PC-9 (cell line): ENCODE measurements at regions not wholly inside any gene's neighbourhood (a gene's known extent, or its start where the extent isn't known, plus 50 kb on each side); places are given as distances from the start of the nearest gene placed in this dataset.

Experiments
- BruUV-seq: library from RNA; stranded (reverse); fragments of 400-500 nt; replicated peaks from 2 replicates; lab custom pipeline; 2021; lab: Mats Ljungman, UMichigan
- CTCF ChIA-PET: fragments of 300-600 bp; sonication (Branson Sonifier 250); formaldehyde crosslinking; loops from one replicate; lab custom pipeline; 2022; ENCODE audit warnings: antibody characterized with exemption; lab: Charles Lee
- POLR2A ChIA-PET: fragments of 300-600 bp; sonication (Branson Sonifier 250); formaldehyde crosslinking; loops from one replicate; lab custom pipeline; 2022; ENCODE audit warnings: antibody characterized with exemption; ENCODE audit not compliant: unreplicated experiment; lab: Charles Lee
- DNase-seq, 2 experiments: peaks; one replicate each; pipeline versions ENCODE4 v3.0.0 to v3.0.0-alpha.2; 2015 to 2022; ENCODE audit warnings: mixed read lengths in 1 of 2
- H2AFZ ChIP-seq: fragments of 200-600 bp; sonication (generic); 2 replicates; pipeline ENCODE4 v1.8.1; 2017; ENCODE audit warnings: antibody characterized with exemption
- H3F3A ChIP-seq: fragments of 200-600 bp; sonication (generic); 2 replicates; pipeline ENCODE4 v1.8.1; 2017; ENCODE audit warnings: antibody characterized with exemption, mild to moderate bottlenecking, low read depth; ENCODE audit not compliant: insufficient read depth
- H3K27ac ChIP-seq: fragments of 200-600 bp; sonication (generic); 2 replicates; pipeline ENCODE4 v1.6.1; 2016; ENCODE audit warnings: mixed run types
- H3K27me3 ChIP-seq: fragments of 200-600 bp; sonication (generic); 2 replicates; pipeline ENCODE4 v1.6.1; 2016; ENCODE audit warnings: low read depth, mixed run types; ENCODE audit not compliant: insufficient read depth
- H3K36me3 ChIP-seq: fragments of 200-600 bp; sonication (generic); 2 replicates; pipeline ENCODE4 v1.6.1; 2016; ENCODE audit warnings: low read depth, mixed run types
- H3K4me1 ChIP-seq: fragments of 200-600 bp; sonication (generic); replicated peaks from 2 replicates; pipeline ENCODE4 v1.6.1; 2016; ENCODE audit warnings: mixed run types; ENCODE audit not compliant: insufficient read depth
- H3K4me2 ChIP-seq: fragments of 200-600 bp; sonication (generic); 2 replicates; pipeline ENCODE4 v1.6.1; 2017; ENCODE audit warnings: mixed run types
- H3K4me3 ChIP-seq: fragments of 200-600 bp; sonication (generic); 2 replicates; pipeline ENCODE4 v1.6.1; 2016; ENCODE audit warnings: mixed run types
- H3K79me2 ChIP-seq: fragments of 200-600 bp; sonication (generic); 2 replicates; pipeline ENCODE4 v1.6.1; 2017; ENCODE audit warnings: low read depth, mixed run types
- H3K9me2 ChIP-seq: fragments of 200-600 bp; sonication (generic); 2 replicates; pipeline ENCODE4 v1.8.1; 2017; ENCODE audit warnings: mild to moderate bottlenecking; ENCODE audit not compliant: insufficient read depth
- H3K9me3 ChIP-seq: fragments of 200-600 bp; sonication (generic); 2 replicates; pipeline ENCODE4 v1.8.1; 2016; ENCODE audit warnings: low read depth; ENCODE audit not compliant: insufficient read depth
- H4K20me1 ChIP-seq: fragments of 200-600 bp; sonication (generic); 2 replicates; pipeline ENCODE4 v1.8.1; 2017; ENCODE audit not compliant: insufficient read depth
- EZH2 ChIP-seq: fragments of 200-600 bp; sonication (generic); IDR thresholded peaks from 2 replicates; pipeline ENCODE4 v1.8.0; 2017; ENCODE audit warnings: antibody characterized with exemption, low read depth
- intact Hi-C: fragments of 100-400 bp; cut with micrococcal nuclease; formaldehyde crosslinking; loops from one replicate; pipeline ENCODE4 v1.10.0; 2022; ENCODE audit not compliant: unreplicated experiment
- TF ChIP-seq, protein P1 (sequence below): fragments of 200-600 bp; sonication (generic); conservative IDR thresholded peaks from 2 replicates; pipeline ENCODE4 v1.6.1; 2017; ENCODE audit warnings: mixed run types, antibody characterized with exemption, mild to moderate bottlenecking, moderate library complexity

DNA sequence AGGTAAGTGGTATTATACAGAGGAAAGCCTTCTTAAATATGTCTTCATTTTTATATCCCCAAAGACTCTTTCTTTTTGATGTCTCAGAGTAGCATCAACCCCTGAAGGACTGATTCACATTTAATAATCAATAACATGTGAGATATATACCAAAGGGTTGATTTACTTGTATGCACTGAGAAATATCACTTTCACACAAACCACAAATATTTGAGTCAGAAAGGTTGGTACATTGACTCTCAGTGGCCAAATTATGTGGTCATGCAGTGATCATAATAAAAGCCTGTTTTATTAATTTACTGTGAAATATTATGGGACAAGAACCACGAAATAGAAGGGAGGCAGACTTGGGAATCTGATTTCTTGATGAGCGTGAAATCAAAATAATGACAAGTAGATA lies 329.0 kb downstream of the GBE1 start:
- Histone ChIP-seq H3K4me1 (no peaks in the 10 kb centered on the region), H3K79me2 (no peaks in the 10 kb centered on the region), H3K4me3 (no peak overlapping the region), H3K27ac (no peak overlapping the region), H4K20me1 (no peaks in the 10 kb centered on the region), H3K27me3 (no peaks in the 10 kb centered on the region), H3F3A (no peaks in the 10 kb centered on the region), H3K4me2 (no peak overlapping the region), H3K9me2 (no peaks in the 10 kb centered on the region), H3K36me3 (no peaks in the 10 kb centered on the region), H3K9me3 (no peaks in the 10 kb centered on the region), H2AFZ (no peak overlapping the region)
- no peak for DNase-seq
- no peak for TF ChIP-seq EZH2
- TF ChIP-seq, protein P1, sequence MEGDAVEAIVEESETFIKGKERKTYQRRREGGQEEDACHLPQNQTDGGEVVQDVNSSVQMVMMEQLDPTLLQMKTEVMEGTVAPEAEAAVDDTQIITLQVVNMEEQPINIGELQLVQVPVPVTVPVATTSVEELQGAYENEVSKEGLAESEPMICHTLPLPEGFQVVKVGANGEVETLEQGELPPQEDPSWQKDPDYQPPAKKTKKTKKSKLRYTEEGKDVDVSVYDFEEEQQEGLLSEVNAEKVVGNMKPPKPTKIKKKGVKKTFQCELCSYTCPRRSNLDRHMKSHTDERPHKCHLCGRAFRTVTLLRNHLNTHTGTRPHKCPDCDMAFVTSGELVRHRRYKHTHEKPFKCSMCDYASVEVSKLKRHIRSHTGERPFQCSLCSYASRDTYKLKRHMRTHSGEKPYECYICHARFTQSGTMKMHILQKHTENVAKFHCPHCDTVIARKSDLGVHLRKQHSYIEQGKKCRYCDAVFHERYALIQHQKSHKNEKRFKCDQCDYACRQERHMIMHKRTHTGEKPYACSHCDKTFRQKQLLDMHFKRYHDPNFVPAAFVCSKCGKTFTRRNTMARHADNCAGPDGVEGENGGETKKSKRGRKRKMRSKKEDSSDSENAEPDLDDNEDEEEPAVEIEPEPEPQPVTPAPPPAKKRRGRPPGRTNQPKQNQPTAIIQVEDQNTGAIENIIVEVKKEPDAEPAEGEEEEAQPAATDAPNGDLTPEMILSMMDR = no peak
- CTCF ChIA-PET = no interaction called here
- intact Hi-C loops = no loop called here
- POLR2A ChIA-PET = no interaction called here
- no TSS peak for BruUV-seq

DNA sequence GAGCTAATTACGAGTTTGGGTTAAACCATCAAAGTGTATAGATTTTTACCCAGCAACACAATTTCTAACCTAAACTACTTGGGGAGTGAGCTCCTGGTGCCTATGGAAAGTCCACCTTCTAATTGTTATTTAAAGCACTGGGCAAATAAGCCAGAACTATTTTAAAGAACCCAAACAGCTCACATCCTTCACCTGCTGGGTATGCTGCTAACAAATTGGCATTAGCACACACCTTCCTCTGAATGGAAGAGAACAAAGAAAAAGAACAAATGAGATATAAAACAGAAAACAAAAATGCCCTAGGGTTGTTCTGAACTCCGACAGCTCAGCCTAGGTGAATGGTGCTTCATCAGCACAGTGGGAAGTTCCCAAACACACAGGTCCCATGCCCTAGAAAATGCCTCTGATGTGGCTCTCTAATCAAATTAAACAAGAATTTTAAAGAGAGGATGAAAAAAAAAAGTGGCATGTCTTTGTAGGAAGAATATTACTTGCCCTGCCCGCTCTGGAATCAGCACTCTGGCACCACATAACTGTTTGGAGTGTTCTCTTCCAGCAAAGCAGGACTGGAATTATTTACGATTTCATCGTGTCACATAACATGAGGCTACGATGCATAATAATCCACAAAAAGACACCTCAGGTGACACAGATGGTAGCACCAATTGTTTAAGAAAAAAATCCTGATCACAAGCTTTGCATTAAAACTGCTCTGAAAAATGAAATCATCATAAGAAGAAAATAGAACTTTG lies 334.4 kb downstream of the GBE1 start:
- Histone ChIP-seq H3K36me3 (no peaks in the 10 kb centered on the region), H3K4me1 (no peaks in the 10 kb centered on the region), H3K9me3 (no peaks in the 10 kb centered on the region), H3K9me2 (no peaks in the 10 kb centered on the region), H3F3A (no peaks in the 10 kb centered on the region), H2AFZ (0 out of 2 replicates have a peak overlapping the region, but pooled peaks have one; percentile 22), H3K27ac (no peak overlapping the region), H3K79me2 (no peaks in the 10 kb centered on the region), H3K4me3 (no peak overlapping the region), H3K4me2 (no peak overlapping the region), H3K27me3 (no peaks in the 10 kb centered on the region), H4K20me1 (no peaks in the 10 kb centered on the region)
- POLR2A ChIA-PET = no interaction called here
- no peak for TF ChIP-seq EZH2
- TF ChIP-seq, protein P1 = no peak
- no peak for DNase-seq
- CTCF ChIA-PET = no interaction called here
- intact Hi-C loops = no loop called here
- no TSS peak for BruUV-seq

GRCh38 chr3:81425198-81425868 lies 336.1 kb downstream of the GBE1 start:
- Histone ChIP-seq H3K79me2 (no peaks in the 10 kb centered on the region), H3K9me3 (no peaks in the 10 kb centered on the region), H4K20me1 (no peaks in the 10 kb centered on the region), H3K4me2 (no peak overlapping the region), H3K4me3 (no peak overlapping the region), H2AFZ (no peak overlapping the region), H3K27me3 (no peaks in the 10 kb centered on the region), H3K27ac (no peak overlapping the region), H3K9me2 (no peaks in the 10 kb centered on the region), H3F3A (no peaks in the 10 kb centered on the region), H3K4me1 (no peaks in the 10 kb centered on the region), H3K36me3 (no peaks in the 10 kb centered on the region)
- DNase-seq = no peak
- no peak for TF ChIP-seq EZH2
- TF ChIP-seq, protein P1 = no peak
- POLR2A ChIA-PET = no interaction called here
- intact Hi-C loops = no loop called here
- BruUV-seq = no TSS peak
- CTCF ChIA-PET = no interaction called here
